Uterus (tissue), 3 donors: ENCODE measurements at regions not wholly inside any gene's neighbourhood (a gene's known extent, or its start where the extent isn't known, plus 50 kb on each side); places are given as distances from the start of the nearest gene placed in this dataset.

Source experiments
- DNase-seq, 2 donors: peaks; one replicate each; pipeline ENCODE4 v3.0.0-alpha.2; 2019 to 2020
- H3K27ac ChIP-seq, 2 donors: fragments of 200-600 bp; sonication (generic); 1 replicate in 1 of 2; 2 replicates in 1 of 2; pipeline ENCODE4 v1.5.1; 2016 to 2018
- H3K27me3 ChIP-seq, 2 donors: fragments of 200-600 bp; sonication (generic); one replicate each; pipeline ENCODE4 v1.5.1; 2018 to 2019; ENCODE audit warnings: control low read depth in 1 of 2
- H3K36me3 ChIP-seq, 2 donors: fragments of 200-600 bp; sonication (generic); one replicate each; pipeline ENCODE4 v1.5.1; 2019; ENCODE audit warnings: control low read depth in 1 of 2
- H3K4me1 ChIP-seq, 2 donors: fragments of 200-600 bp; sonication (generic); one replicate each; pipeline ENCODE4 v1.5.1; 2018 to 2019; ENCODE audit warnings: control low read depth in 1 of 2
- H3K4me3 ChIP-seq, 2 donors: fragments of 200-600 bp; sonication (generic); 1 replicate in 1 of 2; 2 replicates in 1 of 2; pipeline ENCODE4 v1.5.1; 2018 to 2019; ENCODE audit warnings: mild to moderate bottlenecking in 1 of 2
- H3K9me3 ChIP-seq, 2 donors: fragments of 200-600 bp; sonication (generic); one replicate each; pipeline ENCODE4 v1.5.1; 2019; ENCODE audit warnings: control low read depth in 1 of 2
- CTCF ChIP-seq, 4 experiments: fragments of 200-600 bp in 2 of 4; fragments of 450-650 bp in 2 of 4; sonication (generic) in 2 of 4; IDR thresholded peaks; one replicate each; pipeline ENCODE4 v1.5.1; 2016 to 2019; ENCODE audit warnings: antibody characterized with exemption in 4 of 4, mild to moderate bottlenecking in 2 of 4, moderate library complexity in 1 of 4
- POLR2A ChIP-seq, 2 donors: fragments of 450-650 bp; IDR thresholded peaks; one replicate each; pipeline ENCODE4 v1.6.1; 2016; ENCODE audit warnings: antibody characterized with exemption in 2 of 2, mild to moderate bottlenecking in 1 of 2, moderate library complexity in 1 of 2
- intact Hi-C: fragments of 100-400 bp; cut with DNase I; formaldehyde crosslinking; loops from one replicate; pipeline ENCODE4 v1.15.1; 2023; ENCODE audit warnings: low total_unique reads
- donor health status: DM: yes; HTN: yes; CAD: no.

GRCh38 chr4:83819582-83819981, 283.7 kb downstream of the GPAT3 start:
- DNase-seq, result no peak
- intact Hi-C loops, result no loop called here
- Histone ChIP-seq H3K4me1 (no peaks in the 10 kb centered on the region), H3K27me3 (no peaks in the 10 kb centered on the region), H3K27ac (no peak overlapping the region), H3K4me3 (no peak overlapping the region), H3K36me3 (no peaks in the 10 kb centered on the region), H3K9me3 (no peaks in the 10 kb centered on the region)
- TF ChIP-seq CTCF (IDR thresholded peaks at IDR 0.05) (no peak), POLR2A (IDR thresholded peaks at IDR 0.05) (no peak)

- intact Hi-C loops, result no loop called here
- Histone ChIP-seq H3K27me3 (no peaks in the 10 kb centered on the region), H3K4me1 (no peaks in the 10 kb centered on the region), H3K9me3 (no peaks in the 10 kb centered on the region), H3K4me3 (no peak overlapping the region), H3K36me3 (no peaks in the 10 kb centered on the region), H3K27ac (no peak overlapping the region)
- DNase-seq, result no peak
- TF ChIP-seq CTCF (IDR thresholded peaks at IDR 0.05) (no peak), POLR2A (IDR thresholded peaks at IDR 0.05) (no peak)
Observed at GRCh38 chr4:83810428-83810827, 274.5 kb downstream of the GPAT3 start.

GRCh38 chr4:83809581-83809980, 273.7 kb downstream of the GPAT3 start:
- DNase-seq, result no peak
- H3K36me3 ChIP-seq, result no peaks in the 10 kb centered on the region

GRCh38 chr4:83793481-83793880, 257.6 kb downstream of the GPAT3 start:
- H3K4me3 ChIP-seq, result no peak overlapping the region
- H3K9me3 ChIP-seq, result no peaks in the 10 kb centered on the region
- no peaks in the 10 kb centered on the region for H3K4me1 ChIP-seq
- no peaks in the 10 kb centered on the region for H3K36me3 ChIP-seq
- intact Hi-C loops, result no loop called here
- no peak for DNase-seq
- no peaks in the 10 kb centered on the region for H3K27me3 ChIP-seq
- H3K27ac ChIP-seq, result no peak overlapping the region
- TF ChIP-seq CTCF (IDR thresholded peaks at IDR 0.05) (no peak), POLR2A (IDR thresholded peaks at IDR 0.05) (no peak)

More at GRCh38 chr4:83809581-83809980, 273.7 kb downstream of the GPAT3 start:
- no peaks in the 10 kb centered on the region for H3K9me3 ChIP-seq
- no peak overlapping the region for H3K4me3 ChIP-seq
- no peaks in the 10 kb centered on the region for H3K27me3 ChIP-seq
- TF ChIP-seq POLR2A (IDR thresholded peaks at IDR 0.05), result no peak
- no peak for TF ChIP-seq CTCF (IDR thresholded peaks at IDR 0.05)
- H3K27ac ChIP-seq, result no peak overlapping the region
- H3K4me1 ChIP-seq, result no peaks in the 10 kb centered on the region
- intact Hi-C loops, result no loop called here

- intact Hi-C loops, result no loop called here
- H3K4me1 ChIP-seq, result no peaks in the 10 kb centered on the region
- TF ChIP-seq CTCF (IDR thresholded peaks at IDR 0.05) (no peak), POLR2A (IDR thresholded peaks at IDR 0.05) (no peak)
- H3K9me3 ChIP-seq, result no peaks in the 10 kb centered on the region
- no peak for DNase-seq
- H3K27me3 ChIP-seq, result no peaks in the 10 kb centered on the region
- H3K4me3 ChIP-seq, result no peak overlapping the region
- no peak overlapping the region for H3K27ac ChIP-seq
- no peaks in the 10 kb centered on the region for H3K36me3 ChIP-seq
Observed at GRCh38 chr4:83785891-83786290, 250.0 kb downstream of the GPAT3 start.
